ENCODE measurements at regions not wholly inside any gene's neighbourhood (a gene's known extent, or its start where the extent isn't known, plus 50 kb on each side); places are given as distances from the start of the nearest gene placed in this dataset.

GRCh38 chr7:41000042-41000441, 702.8 kb downstream of the INHBA start (continued):
- TF ChIP-seq, protein P1, sequence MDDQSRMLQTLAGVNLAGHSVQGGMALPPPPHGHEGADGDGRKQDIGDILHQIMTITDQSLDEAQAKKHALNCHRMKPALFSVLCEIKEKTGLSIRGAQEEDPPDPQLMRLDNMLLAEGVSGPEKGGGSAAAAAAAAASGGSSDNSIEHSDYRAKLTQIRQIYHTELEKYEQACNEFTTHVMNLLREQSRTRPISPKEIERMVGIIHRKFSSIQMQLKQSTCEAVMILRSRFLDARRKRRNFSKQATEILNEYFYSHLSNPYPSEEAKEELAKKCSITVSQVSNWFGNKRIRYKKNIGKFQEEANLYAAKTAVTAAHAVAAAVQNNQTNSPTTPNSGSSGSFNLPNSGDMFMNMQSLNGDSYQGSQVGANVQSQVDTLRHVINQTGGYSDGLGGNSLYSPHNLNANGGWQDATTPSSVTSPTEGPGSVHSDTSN (IDR thresholded peaks at IDR 0.05; ENCODE audit: insufficient replicate concordance, low read depth, low read length): peak; percentile 29

- ATAC-seq (no peak), DNase-seq (ENCODE audit: low read depth, low spot score) (no peak), FAIRE-seq (no peak)
- POLR2A ChIA-PET: no interaction called here
- no peak overlapping the region for H3K9ac ChIP-seq (ENCODE audit: control insufficient read depth, insufficient read depth, low read length)
- no peaks in the 10 kb centered on the region for H3K36me3 ChIP-seq (ENCODE audit: control insufficient read depth in 2 of 2, insufficient read depth in 2 of 2, low read length in 1 of 2)
- no peak overlapping the region for H3K4me3 ChIP-seq
- RAD21 ChIA-PET (ENCODE audit: unreplicated experiment): interaction anchor here (1.1 kb wide), 1 partner anchor 36 kb away, joined by 3 read pairs; no protein-coding TSS in a partner anchor
- WGBS (ENCODE audit: insufficient coverage, insufficient replicate concordance, low lambda C conversion rate, missing lambda C conversion rate): 22% methylated on average over 5 of the region's 5 CpGs
- no peaks in the 10 kb centered on the region for H4K20me1 ChIP-seq (ENCODE audit: control insufficient read depth, insufficient read depth)
- SMC1A ChIA-PET (ENCODE audit: uncharacterized antibody, unreplicated experiment): interaction anchor here (0.9 kb wide), 1 partner anchor 696 kb away, joined by 3 read pairs; no protein-coding TSS in a partner anchor
- CTCF ChIA-PET: interaction anchor here (0.6 kb wide), 1 partner anchor 12 kb away, joined by 3 read pairs; no protein-coding TSS in a partner anchor
- H3K79me2 ChIP-seq (ENCODE audit: control insufficient read depth, insufficient read depth, low read length): no peaks in the 10 kb centered on the region
- in situ Hi-C loops (cut with MboI) (no loop called here), intact Hi-C loops (cut with micrococcal nuclease; ENCODE audit: unreplicated experiment) (no loop called here)
- no peak overlapping the region for H3K27ac ChIP-seq (ENCODE audit: control insufficient read depth, insufficient read depth)
- TF ChIP-seq ZNF274 (IDR thresholded peaks at IDR 0.05; ENCODE audit: insufficient read depth, insufficient read length) (no peak), IKZF1 (conservative IDR thresholded peaks at IDR 0.05) (no peak), SUPT20H (IDR thresholded peaks at IDR 0.05; ENCODE audit: borderline replicate concordance, control insufficient read depth, low read depth, low read length) (no peak), NFYB (IDR thresholded peaks at IDR 0.05; ENCODE audit: insufficient read depth, low read depth, low read length) (no peak), ETV6 (conservative IDR thresholded peaks at IDR 0.05 in 1 of 2, IDR thresholded peaks at IDR 0.05 in 1 of 2; ENCODE audit: borderline replicate concordance in 1 of 2, low read depth in 1 of 2) (no peak), TCF12 (IDR thresholded peaks at IDR 0.05; ENCODE audit: low read depth, low read length) (no peak)
- TF ChIP-seq, protein P2, sequence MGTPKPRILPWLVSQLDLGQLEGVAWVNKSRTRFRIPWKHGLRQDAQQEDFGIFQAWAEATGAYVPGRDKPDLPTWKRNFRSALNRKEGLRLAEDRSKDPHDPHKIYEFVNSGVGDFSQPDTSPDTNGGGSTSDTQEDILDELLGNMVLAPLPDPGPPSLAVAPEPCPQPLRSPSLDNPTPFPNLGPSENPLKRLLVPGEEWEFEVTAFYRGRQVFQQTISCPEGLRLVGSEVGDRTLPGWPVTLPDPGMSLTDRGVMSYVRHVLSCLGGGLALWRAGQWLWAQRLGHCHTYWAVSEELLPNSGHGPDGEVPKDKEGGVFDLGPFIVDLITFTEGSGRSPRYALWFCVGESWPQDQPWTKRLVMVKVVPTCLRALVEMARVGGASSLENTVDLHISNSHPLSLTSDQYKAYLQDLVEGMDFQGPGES (IDR thresholded peaks at IDR 0.05): no peak
- TF ChIP-seq, protein P3, sequence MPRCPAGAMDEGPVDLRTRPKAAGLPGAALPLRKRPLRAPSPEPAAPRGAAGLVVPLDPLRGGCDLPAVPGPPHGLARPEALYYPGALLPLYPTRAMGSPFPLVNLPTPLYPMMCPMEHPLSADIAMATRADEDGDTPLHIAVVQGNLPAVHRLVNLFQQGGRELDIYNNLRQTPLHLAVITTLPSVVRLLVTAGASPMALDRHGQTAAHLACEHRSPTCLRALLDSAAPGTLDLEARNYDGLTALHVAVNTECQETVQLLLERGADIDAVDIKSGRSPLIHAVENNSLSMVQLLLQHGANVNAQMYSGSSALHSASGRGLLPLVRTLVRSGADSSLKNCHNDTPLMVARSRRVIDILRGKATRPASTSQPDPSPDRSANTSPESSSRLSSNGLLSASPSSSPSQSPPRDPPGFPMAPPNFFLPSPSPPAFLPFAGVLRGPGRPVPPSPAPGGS (IDR thresholded peaks at IDR 0.05; ENCODE audit: borderline replicate concordance, insufficient read depth, low read depth, low read length, poor library complexity, severe bottlenecking): no peak
- H2AFZ ChIP-seq (ENCODE audit: control insufficient read depth, low read depth, low read length): no peak overlapping the region
- no peaks in the 10 kb centered on the region for H3K27me3 ChIP-seq (replicated peaks in 1 of 2; ENCODE audit: control insufficient read depth in 2 of 2, insufficient read depth in 2 of 2, low read length in 1 of 2)
- no peaks in the 10 kb centered on the region for H3K9me3 ChIP-seq (replicated peaks; ENCODE audit: control insufficient read depth, insufficient read depth, low read length)
- no peaks in the 10 kb centered on the region for H3K4me1 ChIP-seq (ENCODE audit: control insufficient read depth, insufficient read depth, low read length)
- no TSS peak for BruUV-seq (replicated peaks)
- H3K4me2 ChIP-seq (ENCODE audit: control insufficient read depth, insufficient read depth): no peak overlapping the region
Measured at GRCh38 chr7:40996233-40996677, 706.6 kb downstream of the INHBA start.

All from GM12878 (cell line).